ENCODE measurements at regions not wholly inside any gene's neighbourhood (a gene's known extent, or its start where the extent isn't known, plus 50 kb on each side); places are given as distances from the start of the nearest gene placed in this dataset.

- no peak for TF ChIP-seq CTCF (IDR thresholded peaks at IDR 0.05)
- no peak for TF ChIP-seq POLR2A (IDR thresholded peaks at IDR 0.05)
Measured at GRCh38 chr7:48803250-48803649, 121.1 kb upstream of the CDC14C start.
